K562 (cell line): ENCODE measurements at regions not wholly inside any gene's neighbourhood (a gene's known extent, or its start where the extent isn't known, plus 50 kb on each side); places are given as distances from the start of the nearest gene placed in this dataset.

Source experiments
- CHD2 ChIP-seq: IDR thresholded peaks from 2 replicates; pipeline ENCODE4 v1.6.1; 2011; ENCODE audit warnings: low read depth, low read length
- CTBP1 ChIP-seq: fragments of 450-650 bp; IDR thresholded peaks from 2 replicates; pipeline ENCODE4 v1.6.1; 2016; ENCODE audit warnings: borderline replicate concordance
- DPF2 ChIP-seq: fragments of 450-650 bp; IDR thresholded peaks from 2 replicates; pipeline ENCODE4 v1.6.1; 2016
- ETS2 ChIP-seq: IDR thresholded peaks from 2 replicates; pipeline ENCODE4 v1.6.1; 2016; ENCODE audit warnings: borderline replicate concordance, missing genetic modification characterization, mild to moderate bottlenecking, moderate library complexity, missing compliant biosample characterization; ENCODE audit not compliant: poor library complexity, severe bottlenecking
- HDGF ChIP-seq: fragments of 450-650 bp; IDR thresholded peaks from 2 replicates; pipeline ENCODE4 v1.6.1; 2016
- KDM5B ChIP-seq: fragments of 200-600 bp; sonication (generic); IDR thresholded peaks from 2 replicates; pipeline ENCODE4 v1.6.1; 2012; ENCODE audit warnings: low read depth, mild to moderate bottlenecking, moderate library complexity, low read length, control low read depth, inconsistent platforms; ENCODE audit not compliant: insufficient replicate concordance
- KLF10 ChIP-seq: fragments of 250-450 bp; sonication (Bioruptor Pico); IDR thresholded peaks from 2 replicates; pipeline ENCODE4 v1.6.1; 2021; ENCODE audit warnings: matching md5 sums
- NBN ChIP-seq: fragments of 450-650 bp; IDR thresholded peaks from 2 replicates; pipeline ENCODE4 v1.6.1; 2016; ENCODE audit warnings: low read depth, mild to moderate bottlenecking
- POLR2A ChIP-seq: fragments of 450-650 bp; conservative IDR thresholded peaks from 2 replicates; pipeline ENCODE4 v1.6.1; 2016
- PURB ChIP-seq: sonication (generic); formaldehyde crosslinking; IDR thresholded peaks from 2 replicates; pipeline ENCODE4 v1.9.0; 2021; ENCODE audit warnings: low read depth, mild to moderate bottlenecking, missing genetic modification reagents
- TSC22D4 ChIP-seq: fragments of 450-650 bp; IDR thresholded peaks from 2 replicates; pipeline ENCODE4 v1.6.1; 2016; ENCODE audit warnings: missing genetic modification characterization, missing biosample characterization, control low read depth
- ZNF140 ChIP-seq: fragments of 250-450 bp; sonication (Bioruptor Pico); IDR thresholded peaks from 2 replicates; pipeline ENCODE4 v1.8.0; 2021; ENCODE audit warnings: moderate library complexity, mild to moderate bottlenecking, inconsistent platforms
- TF ChIP-seq, protein P1 (sequence below): fragments of 250-450 bp; sonication (Bioruptor Pico); IDR thresholded peaks from 2 replicates; pipeline ENCODE4 v1.5.0; 2021; ENCODE audit warnings: mild to moderate bottlenecking, borderline replicate concordance

DNA sequence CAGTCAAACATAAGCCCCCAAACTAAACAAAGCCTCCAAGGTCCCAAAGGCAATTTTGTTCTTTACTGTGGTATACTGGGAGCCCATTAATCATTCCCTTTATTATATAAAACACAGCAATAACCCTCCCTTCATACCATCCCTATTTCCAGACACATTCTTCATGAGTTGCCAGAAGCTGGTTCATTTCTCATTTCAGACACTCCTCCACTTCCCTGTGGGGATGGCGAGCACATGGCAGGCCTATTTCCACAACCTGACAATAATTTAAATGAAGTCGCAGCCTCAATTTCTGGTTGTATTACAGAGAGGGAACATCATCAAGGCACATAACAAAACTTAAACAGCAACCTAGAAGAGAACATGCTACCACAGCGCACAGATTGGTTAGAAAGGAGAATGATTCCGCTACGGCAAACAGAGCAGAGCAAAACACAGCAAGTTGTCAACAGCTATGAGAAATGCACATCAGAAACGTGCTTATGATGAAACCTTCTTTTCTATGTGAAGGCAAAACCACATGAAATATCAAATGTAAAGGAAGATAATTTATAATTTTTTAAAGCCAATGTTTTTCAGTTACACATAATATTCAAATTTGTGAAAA, 63.3 kb upstream of the ARHGEF3 start (continued):
- no peak for TF ChIP-seq HDGF
- no peak for TF ChIP-seq KDM5B
- TF ChIP-seq CTBP1 = no peak
- TF ChIP-seq TSC22D4 (tag) = no peak
- TF ChIP-seq POLR2A = no peak
- no peak for TF ChIP-seq KLF10 (CRISPR knock-in tag)
- no peak for TF ChIP-seq DPF2
- TF ChIP-seq, protein P1, sequence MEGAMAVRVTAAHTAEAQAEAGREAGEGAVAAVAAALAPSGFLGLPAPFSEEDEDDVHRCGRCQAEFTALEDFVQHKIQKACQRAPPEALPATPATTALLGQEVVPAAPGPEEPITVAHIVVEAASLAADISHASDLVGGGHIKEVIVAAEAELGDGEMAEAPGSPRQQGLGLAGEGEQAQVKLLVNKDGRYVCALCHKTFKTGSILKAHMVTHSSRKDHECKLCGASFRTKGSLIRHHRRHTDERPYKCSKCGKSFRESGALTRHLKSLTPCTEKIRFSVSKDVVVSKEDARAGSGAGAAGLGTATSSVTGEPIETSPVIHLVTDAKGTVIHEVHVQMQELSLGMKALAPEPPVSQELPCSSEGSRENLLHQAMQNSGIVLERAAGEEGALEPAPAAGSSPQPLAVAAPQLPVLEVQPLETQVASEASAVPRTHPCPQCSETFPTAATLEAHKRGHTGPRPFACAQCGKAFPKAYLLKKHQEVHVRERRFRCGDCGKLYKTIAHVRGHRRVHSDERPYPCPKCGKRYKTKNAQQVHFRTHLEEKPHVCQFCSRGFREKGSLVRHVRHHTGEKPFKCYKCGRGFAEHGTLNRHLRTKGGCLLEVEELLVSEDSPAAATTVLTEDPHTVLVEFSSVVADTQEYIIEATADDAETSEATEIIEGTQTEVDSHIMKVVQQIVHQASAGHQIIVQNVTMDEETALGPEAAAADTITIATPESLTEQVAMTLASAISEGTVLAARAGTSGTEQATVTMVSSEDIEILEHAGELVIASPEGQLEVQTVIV (CRISPR knock-in tag) = no peak
- no peak for TF ChIP-seq NBN
- no peak for TF ChIP-seq CHD2
- no peak for TF ChIP-seq PURB (CRISPR knock-in tag)
- TF ChIP-seq ETS2 (tag) = no peak
- TF ChIP-seq ZNF140 (CRISPR knock-in tag) = no peak
